GM18519 (cell line): ENCODE measurements at regions not wholly inside any gene's neighbourhood (a gene's known extent, or its start where the extent isn't known, plus 50 kb on each side); places are given as distances from the start of the nearest gene placed in this dataset.

ENCODE experiments used
- ATAC-seq: cut with Tn5 transposase; IDR thresholded peaks from one replicate; pipeline ENCODE4 v1.9.1; 2021; ENCODE audit warnings: mild to moderate bottlenecking, moderate library complexity; ENCODE audit not compliant: unreplicated experiment, low FRiP score

DNA sequence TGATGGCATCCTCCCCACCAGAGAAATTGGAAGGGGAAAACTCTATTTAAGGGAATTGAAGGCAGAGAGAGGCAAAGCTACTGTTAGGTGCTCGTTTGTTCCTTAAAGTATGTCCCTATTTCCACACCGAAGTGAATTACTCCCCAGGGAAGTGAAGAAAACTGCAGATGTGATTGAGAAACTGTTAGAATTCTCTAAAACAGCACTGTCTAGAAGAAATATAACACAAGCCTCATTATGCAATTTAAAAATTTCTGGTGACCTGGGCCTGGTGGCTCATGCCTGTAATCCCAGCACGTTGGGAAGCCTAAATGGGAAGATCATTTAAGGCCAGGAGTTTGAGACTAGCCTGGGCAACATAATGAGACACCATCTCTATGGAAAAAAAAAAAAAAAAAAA is 305.0 kb downstream of the SHQ1 start:
- no peak for ATAC-seq

DNA sequence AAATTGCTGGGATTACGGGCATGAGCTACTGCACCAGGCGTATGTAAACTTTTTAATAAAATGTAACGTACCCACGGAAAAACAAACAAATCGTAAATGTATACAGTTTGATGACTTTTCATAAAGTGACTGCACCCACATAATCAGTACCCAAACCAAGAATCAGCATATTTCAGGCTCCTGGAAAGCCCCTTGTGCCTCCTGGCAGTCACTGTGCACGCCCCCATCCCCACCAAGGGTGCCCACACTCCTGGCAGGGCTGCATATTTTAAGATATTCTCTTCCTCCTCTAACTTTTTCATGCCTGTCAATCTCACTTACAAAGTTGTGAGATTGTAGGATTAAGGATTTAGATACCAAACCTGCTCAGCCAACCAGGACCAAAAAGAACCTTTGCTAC is 305.5 kb downstream of the SHQ1 start:
- no peak for ATAC-seq

DNA sequence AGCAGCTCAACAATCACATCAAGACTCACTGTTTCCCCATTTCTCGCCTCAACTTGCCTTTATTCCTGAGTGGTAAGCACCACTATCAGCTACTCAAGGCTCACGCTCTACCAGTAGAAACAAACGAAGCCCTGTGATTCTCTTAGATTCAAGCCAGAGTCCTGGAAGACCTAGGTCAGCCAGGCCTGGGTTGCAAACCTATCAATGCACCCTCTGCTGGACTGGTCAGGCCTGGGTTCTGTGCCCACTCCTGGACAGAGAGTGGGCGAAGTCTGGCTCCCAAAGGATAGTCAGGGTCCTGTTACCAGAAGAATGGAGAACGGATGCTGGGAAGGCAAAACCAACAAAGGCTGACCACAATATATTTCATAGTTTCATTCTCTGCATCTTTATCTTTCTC is 308.4 kb downstream of the SHQ1 start:
- ATAC-seq: no peak

DNA sequence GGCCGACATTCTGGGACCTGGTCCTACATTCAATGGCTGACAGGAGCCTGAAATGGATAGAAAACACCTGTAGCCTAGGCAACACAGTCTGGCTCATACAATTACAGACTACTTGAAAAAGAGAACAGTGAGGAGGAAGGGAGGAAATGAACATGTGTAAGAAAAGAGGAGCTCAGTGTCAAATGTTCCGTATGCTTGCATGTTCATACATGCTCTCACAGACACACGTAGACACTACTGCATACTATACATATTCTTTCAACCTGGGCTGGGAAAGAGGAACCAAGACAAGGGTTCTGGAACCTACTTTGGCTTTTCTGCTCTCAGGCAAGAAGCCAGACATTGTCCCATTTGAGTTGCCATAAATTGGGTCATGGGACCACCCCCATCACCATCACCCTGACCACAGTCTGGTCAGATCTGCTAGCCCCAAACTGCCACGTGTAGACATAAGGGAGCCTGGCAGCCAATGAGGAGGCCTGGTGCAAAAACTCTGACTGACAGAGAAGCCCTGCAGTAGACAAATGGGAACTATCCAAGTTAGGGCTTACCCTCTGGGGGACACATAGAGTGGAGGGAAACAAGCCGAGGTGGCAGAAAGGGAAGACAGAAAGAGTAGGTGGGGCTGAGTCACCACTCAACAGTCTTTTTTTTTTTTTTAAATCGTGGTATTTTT is 310.0 kb downstream of the SHQ1 start:
- peak; percentile 51 for ATAC-seq

DNA sequence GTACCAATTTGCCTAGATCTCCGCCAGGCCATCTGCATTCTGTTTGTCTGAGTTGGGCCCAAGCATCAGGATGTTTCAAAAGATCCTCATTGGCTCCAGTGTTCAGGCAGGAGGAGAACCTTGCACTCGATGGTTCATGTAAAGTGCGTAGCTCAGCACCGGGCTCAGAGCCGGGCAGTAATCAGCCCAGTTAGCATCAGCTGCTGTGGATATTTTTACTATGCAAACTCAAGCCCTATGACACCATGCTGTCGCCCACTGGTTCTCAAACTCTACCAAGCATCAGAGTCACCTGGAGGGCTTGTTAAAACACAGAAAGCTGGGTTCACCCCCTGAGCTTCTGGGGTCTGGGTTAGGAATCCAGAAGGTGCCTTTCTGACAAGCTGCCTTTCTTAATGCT is 310.8 kb downstream of the SHQ1 start:
- no peak for ATAC-seq

DNA sequence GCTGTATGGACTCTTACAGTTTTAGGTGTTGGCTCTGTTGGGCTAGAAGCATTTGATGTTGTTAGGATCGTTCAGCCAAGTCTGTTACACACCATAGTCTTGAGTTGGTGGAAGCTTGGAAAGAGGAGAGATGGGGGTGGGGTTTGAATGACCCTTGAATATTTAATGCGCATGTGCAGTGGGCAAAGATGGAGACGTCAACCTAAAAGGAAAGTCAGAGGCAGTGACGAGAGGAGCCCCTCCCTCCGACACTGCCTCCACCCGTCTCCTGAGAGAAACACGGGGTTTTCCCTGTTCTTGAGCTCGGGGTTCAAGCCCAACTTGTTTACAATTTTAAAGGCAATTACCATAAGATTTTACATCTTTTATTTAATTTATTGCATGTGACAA is 311.4 kb downstream of the SHQ1 start:
- ATAC-seq: no peak

DNA sequence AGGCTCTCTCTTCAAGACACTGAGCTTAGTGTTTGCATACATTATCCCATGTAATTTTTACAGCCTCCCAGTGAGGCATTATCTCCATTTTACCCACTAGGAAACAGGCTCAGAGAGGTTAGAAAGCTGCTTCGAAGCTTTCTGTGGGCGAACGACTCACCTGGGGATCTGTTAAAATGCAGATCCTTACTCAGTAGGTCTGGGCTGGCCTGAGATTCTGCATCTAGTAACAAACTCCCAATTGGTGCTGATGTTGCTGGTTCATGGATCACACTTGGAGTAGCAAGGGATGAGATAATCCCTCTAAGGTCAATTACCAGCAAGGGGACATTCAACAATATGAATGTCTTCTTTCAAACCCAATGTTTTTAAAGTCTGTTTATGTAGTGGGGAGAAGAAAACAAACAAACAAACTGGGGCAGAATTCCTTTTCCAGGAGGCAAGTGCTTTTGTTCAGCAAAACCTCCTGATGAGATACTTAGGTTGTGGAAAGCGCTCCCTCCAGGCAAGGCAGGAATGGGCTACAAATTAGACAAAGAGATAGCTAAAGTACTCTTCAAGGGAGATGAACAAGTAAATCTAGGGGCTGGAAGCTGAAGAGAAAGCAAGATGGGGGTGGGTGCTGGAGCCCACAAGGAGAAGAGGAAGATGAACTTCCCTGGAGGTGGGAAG is 311.9 kb downstream of the SHQ1 start:
- no peak for ATAC-seq

DNA sequence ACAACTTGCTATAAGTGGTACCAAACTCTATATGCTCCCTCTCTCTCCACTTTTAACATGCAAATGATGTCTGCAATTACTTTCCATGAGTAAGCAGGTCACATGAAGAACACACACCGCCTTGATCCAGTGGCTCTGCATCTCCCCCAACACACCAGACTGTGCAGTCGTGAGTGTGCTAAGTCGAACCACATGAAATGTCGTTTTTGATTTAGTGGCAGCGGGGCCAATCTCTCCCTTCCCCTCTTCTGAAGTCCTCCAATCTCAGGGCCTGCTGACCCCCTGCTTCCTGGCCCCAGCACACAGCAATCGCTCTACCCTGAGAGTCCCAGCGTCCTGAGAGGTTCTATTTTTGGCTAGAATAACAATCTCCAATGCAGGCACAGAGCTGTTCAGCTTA is 312.5 kb downstream of the SHQ1 start:
- no peak for ATAC-seq

DNA sequence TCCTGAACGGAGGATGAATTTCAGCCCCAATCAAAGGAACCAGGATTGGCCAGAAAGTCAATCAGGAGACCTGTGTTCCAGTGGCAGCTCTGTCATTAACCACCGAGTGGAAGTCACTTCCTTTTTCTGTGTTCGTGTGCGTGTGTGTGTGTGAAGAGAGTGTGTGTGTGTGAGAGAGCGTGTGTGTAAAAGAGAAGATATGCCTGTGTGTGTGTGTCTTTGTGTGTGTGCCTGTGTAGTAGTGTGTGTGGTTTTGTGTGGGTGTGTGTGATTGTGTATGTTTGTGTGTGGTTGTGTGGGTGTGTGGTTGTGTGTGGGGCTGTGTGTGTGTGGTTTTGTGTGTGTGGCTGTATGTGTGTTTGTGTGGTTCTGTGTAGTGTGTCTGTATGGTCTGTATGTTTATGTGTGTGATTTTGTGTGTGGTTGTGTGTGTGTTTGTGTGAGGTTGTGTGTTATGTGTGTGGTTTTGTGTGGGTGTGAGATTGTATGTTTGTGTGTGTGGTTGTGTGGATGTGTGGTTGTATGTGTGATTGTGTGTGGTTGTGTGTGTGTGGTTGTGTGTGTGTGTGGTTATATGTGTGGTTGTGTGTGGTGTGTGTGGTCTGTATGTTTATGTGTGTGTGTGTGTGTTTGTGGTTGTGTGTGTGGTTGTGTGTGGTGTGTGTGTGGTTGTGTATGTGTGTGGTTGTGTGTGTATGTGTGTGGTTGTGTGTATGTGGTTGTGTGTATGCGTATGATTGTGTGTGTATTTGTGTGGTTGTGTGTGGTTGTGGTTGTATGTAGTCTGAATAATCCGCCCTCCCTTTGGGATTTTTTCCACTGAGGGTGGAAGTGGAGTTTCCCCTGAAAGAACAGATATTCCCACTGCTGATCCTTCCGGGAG is 314.4 kb downstream of the SHQ1 start:
- ATAC-seq: no peak

DNA sequence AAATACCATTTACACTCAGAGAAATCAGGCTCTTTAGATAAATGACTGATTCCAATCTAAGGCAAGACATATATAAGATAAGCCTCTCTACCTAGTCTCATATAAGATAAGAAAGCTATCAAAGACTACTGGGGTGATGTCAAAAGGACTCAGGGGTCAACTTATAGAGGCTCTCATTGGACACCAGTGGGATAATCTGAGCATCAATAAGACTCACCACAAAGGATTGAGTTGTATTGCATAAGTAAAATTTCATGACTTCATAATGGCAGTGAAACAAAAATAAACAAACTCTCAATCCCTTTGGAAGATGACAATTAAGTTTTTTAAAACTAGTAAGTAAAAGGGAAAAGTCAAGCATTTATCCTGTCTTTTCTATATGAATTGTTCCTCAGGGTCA is 317.8 kb downstream of the SHQ1 start:
- ATAC-seq: no peak

DNA sequence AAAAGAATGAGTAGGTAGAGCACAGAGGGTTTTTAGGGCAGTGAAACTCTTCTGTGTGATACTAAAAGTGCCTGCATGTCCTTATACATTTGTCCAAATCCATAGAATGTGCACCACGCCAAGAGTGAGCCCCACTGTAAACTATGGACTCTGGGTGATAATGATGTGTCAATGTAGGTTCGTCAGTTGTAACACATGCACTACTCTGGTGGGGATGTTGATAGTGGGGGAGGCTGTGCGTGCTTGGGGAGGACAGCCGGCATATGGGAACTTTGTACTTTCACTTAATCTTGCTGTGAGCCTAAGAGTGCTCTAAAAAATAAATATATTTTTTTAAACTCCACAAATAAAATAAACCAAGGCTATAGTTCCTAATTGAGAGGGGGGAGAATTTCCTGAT is 319.2 kb downstream of the SHQ1 start:
- ATAC-seq: no peak

DNA sequence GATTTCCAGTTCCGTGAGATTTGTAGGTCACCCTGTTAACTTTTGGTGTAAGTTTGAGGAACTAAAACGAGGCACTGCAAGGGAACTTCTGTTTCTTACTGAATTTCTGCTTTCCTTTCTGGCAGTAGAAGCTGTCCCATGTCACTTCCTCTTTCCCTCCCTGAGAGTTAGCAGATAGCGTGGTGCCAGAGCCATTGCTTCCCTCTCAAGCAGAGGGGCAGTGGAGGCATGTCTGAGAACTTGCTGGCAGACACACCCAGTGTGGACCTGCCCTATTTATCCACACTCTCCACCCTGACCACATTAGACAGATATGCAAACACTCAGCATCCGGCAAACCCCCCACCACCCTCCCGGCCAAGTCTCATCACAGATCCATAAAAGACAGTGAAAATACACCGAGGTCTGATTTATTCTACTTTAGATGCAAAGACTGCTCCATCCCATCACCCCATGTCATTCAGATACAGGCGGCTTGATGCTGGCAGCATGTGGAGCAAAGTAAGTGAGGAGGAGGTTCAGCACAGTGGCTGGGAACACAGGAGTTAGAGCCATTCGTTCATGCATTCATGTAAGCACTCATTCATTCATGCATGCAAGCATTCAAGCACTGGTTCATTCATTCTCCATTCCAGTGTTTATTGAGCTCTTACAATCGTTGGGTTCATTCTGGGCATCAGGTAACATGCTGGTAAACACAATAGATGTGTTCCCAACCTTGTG is 324.7 kb downstream of the SHQ1 start:
- ATAC-seq: peak; percentile 72

DNA sequence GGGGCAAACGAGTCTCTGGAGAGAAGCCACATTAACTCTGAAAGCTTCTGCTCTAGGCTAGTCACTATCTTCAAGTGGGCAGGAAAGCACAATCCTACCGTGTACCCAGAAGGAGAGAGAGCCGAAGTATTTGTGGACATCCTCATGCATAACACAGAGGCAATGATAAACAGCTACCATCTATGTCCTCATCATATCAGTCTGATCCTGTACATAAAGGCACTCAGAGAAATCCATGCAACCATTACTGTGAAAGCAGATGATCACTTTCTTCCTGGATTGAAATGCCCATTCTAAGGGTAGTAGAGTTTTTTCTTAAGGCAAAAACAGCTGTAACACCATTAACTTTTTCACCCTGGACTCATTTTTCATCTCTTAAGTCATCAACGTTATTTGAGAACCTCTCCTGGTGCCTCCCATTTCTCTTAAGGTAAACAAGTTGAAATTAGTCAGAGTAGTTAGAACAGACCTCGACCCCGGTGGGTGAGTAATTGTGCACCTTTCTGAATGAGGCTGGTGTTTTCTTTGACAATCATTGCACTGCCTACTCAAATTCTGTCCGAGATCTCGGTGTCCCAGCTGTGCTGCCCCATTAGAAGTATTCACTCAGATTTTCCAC is 327.4 kb downstream of the SHQ1 start:
- ATAC-seq: peak; percentile 42

DNA sequence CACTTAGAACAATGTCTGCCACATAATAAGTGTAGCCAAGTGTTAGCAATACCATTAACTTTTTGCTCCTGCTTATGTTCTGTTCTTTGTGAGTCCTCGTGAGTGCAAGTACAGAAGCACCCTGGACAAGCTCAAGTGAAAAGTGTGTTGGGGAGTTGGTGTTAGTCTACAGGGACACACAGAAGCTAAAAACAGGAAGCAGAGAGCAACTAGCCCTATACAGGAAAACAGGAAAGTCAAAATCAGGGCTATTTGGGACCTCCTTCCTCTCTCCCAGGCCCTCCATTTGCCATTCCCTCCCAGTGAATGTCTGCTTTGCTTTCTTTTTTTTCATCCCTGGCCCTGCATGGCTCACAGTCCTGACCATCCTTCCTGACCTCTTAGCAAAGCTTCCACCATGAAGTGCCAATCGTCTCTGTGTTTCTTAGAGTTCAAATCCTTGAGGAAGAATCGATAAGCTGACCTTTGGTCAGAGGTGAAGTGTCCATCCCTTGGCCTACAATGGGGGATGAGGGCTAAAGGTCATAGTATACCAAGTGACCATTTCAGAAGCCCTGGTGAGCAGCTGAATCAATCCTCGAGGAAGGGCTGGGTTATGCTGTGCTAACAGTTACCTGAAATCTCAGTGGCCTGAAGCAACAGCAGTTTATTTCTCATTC is 328.2 kb downstream of the SHQ1 start:
- ATAC-seq: no peak

DNA sequence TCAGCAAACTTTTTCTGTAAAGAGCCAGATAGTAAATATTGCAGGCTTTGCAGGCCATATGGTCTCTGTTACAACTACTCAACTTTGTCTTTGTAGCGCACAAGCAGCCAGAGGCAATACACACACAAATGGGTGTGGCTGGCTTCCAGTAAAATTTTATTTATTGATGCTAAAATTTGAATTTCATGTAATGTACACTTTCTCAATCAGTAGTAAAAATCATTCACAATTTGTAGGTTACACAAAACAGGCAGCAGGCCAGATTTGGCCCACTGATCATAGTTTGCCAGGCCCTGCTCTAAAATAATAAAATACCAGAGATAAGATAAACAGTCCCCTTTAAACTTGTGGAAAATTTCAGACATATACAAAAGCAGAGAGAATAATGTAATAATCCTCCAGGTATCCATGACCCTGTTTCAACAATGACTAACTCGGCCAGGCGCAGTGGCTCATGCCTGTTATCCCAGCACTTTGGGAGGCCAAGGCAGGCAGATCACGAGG is 330.3 kb downstream of the SHQ1 start:
- ATAC-seq: no peak

DNA sequence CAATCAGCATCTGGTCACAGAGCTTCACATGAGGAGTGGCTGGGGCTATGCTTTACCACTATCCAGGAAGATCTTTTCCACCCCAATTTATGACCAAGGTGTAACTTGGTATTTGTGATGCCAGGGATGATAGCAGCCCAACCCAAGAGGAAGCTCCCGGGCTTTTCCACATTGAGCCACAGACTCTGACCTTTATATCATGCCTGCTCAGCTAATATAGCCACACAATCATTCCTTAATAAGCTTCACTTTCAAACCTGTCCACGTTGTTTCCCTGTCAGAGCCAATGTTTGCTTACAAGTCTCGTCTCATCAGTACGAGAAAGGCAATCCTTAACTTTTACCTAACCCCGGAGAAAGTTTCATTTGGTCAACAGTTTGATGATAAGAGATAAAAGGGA is 330.9 kb downstream of the SHQ1 start:
- no peak for ATAC-seq

DNA sequence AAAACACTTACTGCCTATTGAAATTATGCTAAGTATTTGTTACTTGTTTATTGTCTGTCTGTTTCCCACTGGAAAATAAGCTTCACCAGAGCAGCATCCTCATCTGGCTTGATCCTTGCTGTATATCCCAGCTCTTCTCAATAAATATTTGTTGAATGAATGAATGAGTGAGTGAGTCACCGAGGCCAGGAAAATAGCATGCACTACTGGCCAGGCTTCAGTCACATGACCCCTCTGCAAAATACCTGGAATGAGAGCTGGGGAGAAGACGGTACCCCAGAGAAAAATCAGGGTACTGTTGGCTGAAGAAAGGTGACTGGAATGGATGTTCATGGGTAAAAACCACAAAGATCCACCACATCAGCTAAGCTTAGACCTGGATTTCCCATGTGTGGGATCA is 331.9 kb downstream of the SHQ1 start:
- no peak for ATAC-seq

DNA sequence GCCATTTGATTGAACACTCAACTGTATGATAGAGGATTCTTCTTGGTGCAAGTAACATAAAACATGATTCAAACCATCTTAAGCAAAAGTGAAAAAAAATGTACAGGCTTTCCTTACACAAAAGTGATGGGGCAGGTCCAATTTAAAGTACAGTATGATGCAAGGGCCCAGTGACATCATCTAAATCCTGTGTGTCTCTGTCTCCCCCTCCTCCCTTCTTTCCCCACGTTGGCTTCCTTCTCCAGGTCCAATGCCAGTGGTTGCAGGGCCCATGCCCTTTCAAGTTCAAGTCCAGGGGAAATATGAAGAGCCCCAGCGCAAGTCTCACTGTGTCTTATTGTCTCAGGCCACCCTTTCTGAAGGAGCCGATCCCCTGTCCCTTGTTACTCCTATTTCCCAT is 332.3 kb downstream of the SHQ1 start:
- no peak for ATAC-seq

DNA sequence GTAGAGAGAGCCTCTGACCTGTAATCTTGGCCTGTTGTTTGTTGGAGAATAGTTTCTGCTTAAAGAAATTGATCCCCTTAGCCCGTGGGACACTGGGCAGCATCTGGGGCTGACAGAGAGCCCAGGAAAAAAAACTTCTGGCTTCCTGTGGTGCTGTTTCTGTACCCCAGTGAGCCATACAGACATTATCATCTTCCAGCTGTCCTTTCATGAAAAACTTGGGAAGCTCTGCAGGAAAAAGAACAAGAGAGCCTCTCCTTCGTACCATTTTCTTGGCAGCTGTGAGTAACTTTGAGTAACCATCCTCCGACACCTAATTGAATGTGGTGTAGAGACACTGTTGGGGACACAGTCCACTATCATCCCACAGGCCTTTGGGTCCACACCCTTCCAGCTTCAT is 333.0 kb downstream of the SHQ1 start:
- no peak for ATAC-seq

DNA sequence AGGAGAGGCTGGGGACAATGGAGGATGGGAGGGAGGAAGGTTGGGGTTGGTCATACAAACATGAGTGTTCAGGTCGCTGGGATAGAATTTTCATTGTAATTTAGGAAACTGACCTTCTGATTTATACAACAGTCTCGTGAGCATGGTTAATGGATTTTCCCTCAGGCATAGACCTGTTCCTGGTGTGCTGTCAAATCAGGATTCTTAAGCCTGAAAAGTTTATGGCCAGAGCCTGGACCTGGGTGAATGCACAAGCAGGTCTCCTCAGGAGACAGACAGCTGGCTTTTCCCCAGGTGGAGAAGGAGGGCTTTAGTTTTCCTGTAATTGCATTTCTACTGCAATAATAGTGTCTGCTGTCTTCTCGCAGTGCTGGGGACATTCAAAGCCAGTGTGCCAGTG is 338.0 kb downstream of the SHQ1 start:
- ATAC-seq: no peak
